GM21529 (cell line): ENCODE measurements at regions not wholly inside any gene's neighbourhood (a gene's known extent, or its start where the extent isn't known, plus 50 kb on each side); places are given as distances from the start of the nearest gene placed in this dataset.

Experiments
- ATAC-seq: cut with Tn5 transposase; IDR thresholded peaks from one replicate; pipeline ENCODE4 v1.9.1; 2021; ENCODE audit not compliant: unreplicated experiment

GRCh38 chr9:113817171-113817570 is 58.9 kb upstream of the ZNF618 start:
- no peak for ATAC-seq

GRCh38 chr9:113818391-113818790 is 57.7 kb upstream of the ZNF618 start:
- ATAC-seq, result no peak

- ATAC-seq, result no peak
Measured at GRCh38 chr9:113822315-113822714, 53.8 kb upstream of the ZNF618 start.

- ATAC-seq, result no peak
Measured at GRCh38 chr9:113823421-113823820, 52.7 kb upstream of the ZNF618 start.
